Heart right ventricle (tissue), 16 donors: ENCODE measurements at regions not wholly inside any gene's neighbourhood (a gene's known extent, or its start where the extent isn't known, plus 50 kb on each side); places are given as distances from the start of the nearest gene placed in this dataset.

ENCODE experiments used
- ATAC-seq, 8 donors: fragments of 200-7000 bp; cut with Tn5 transposase; one replicate each; pipeline ENCODE4 v1.9.1; 2020; ENCODE audit warnings: mild to moderate bottlenecking in 8 of 8, moderate library complexity in 8 of 8, moderate number of reproducible peaks in 1 of 8
- DNase-seq, 2 donors: peaks; one replicate each; pipeline ENCODE4 v3.0.0-alpha.2; 2020
- H3K27ac ChIP-seq, 10 donors: fragments of 200-600 bp; sonication (generic) in 2 of 10; one replicate each; pipeline versions ENCODE4 v1.5.0 to v1.8.0; 2020 to 2022; ENCODE audit warnings: mild to moderate bottlenecking in 3 of 10
- H3K27me3 ChIP-seq, 7 donors: fragments of 200-600 bp; one replicate each; pipeline ENCODE4 v1.8.0; 2021 to 2022; ENCODE audit warnings: mild to moderate bottlenecking in 2 of 7
- H3K36me3 ChIP-seq, 9 donors: fragments of 200-600 bp; sonication (generic) in 1 of 9; one replicate each; pipeline versions ENCODE4 v1.5.0 to v1.8.0; 2020 to 2022; ENCODE audit warnings: mild to moderate bottlenecking in 2 of 9
- H3K4me1 ChIP-seq, 9 donors: fragments of 200-600 bp; sonication (generic) in 1 of 9; one replicate each; pipeline versions ENCODE4 v1.5.0 to v1.8.0; 2020 to 2022; ENCODE audit warnings: mild to moderate bottlenecking in 4 of 9
- H3K4me3 ChIP-seq, 10 donors: fragments of 200-600 bp; sonication (generic) in 2 of 10; one replicate each; pipeline versions ENCODE4 v1.5.0 to v1.8.0; 2020 to 2022; ENCODE audit warnings: mild to moderate bottlenecking in 7 of 10, moderate library complexity in 2 of 10
- H3K9me3 ChIP-seq, 11 donors: fragments of 200-600 bp in 10 of 11; sonication (generic) in 2 of 11; one replicate each; pipeline versions ENCODE4 v1.5.0 to v1.8.0; 2013 to 2022; ENCODE audit warnings: mild to moderate bottlenecking in 2 of 11, control low read depth in 1 of 11, moderate library complexity in 1 of 11
- WGBS, 2 donors: extraction: QIAGEN DNeasy Blood & Tissue Kit; methylation state at CpG; one replicate each; pipeline ENCODE4 v1.1.7; 2013; ENCODE audit warnings: inconsistent platforms in 1 of 2; 5-methylcytosine and 5-hydroxymethylcytosine counted together
- intact Hi-C, 10 donors: fragments of 100-400 bp; cut with DNase I; formaldehyde crosslinking; loops; one replicate each; pipeline versions ENCODE4 v1.11.1 to v1.14.2; 2022
- TF ChIP-seq, protein P1 (sequence below), 9 donors: fragments of 200-600 bp; sonication (generic) in 2 of 9; IDR thresholded peaks; one replicate each; pipeline versions ENCODE4 v1.5.0 to v1.8.0; 2021 to 2022; ENCODE audit warnings: antibody characterized with exemption in 9 of 9, mild to moderate bottlenecking in 5 of 9, moderate library complexity in 1 of 9
- donor health status: Arrhythmogenic right ventricular cardiomyopathy.
- donor health status: ischemic (EF 13 %, LVEDD 7.1; RV severe dilation, severe dysfunction).
- donor health status: healthy with polysubstance abuse.
- donor health status: DM: no; HTN: yes; CAD: no.
- donor health status: DM: no; HTN: no; CAD: no.
- donor health status: ischemic (EF 25% LVEDD 6.9; RV normal size, moderate dysfunction).
- donor health status: ischemic (EF 25% LVEDD 5.7; RV mildly dilated, moderate dysfunction).
- donor health status: healthy.
- donor health status: DM: yes; HTN: yes; CAD: no.
- donor health status: Ischemic cardiomyopathy.
- donor health status: ischemic (EF 35%, LVEDD 5.7; RV mildly dilated, moderate dysfunction).
- donor health status: nonischemic (EF 11% LVEDD 7.7; RV severe dilation, severe dysfunction).
- donor health status: DM: yes; HTN: yes; CAD: no.
- donor health status: PGD.
- donor health status: ischemic (EF 29% LVEDD 5.4; RV normal size, mild dysfunction).
- donor health status: nonischemic (EF 23%, LVEDD 6.1; RV moderate dilation, normal function).

DNA sequence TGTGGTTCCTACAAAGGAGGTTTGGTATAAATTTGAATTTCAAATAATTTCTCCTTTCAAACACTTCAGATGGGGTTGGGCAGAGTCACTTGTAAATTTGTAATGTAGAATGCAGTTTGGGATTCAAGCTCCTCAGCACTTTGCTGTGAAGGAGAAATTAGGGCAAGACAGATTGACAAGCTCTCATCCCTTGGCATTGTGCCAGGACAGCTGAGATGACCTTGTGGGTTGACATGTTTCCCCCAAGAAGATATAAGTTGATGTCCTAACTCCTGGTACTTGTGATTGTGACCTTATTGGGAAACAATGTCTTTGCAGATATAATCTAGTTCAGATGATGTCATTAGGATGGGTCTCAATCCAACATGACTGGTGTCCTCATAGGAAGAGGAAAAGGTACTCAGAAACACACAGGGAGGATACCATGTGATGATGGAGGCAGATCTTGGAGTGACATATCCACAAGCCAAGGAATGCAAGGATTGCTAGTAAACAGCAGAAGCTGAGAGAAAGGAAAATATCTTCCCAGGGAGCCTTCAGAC, 408.3 kb downstream of the MED10 start:
- no peak overlapping the region for H3K4me3 ChIP-seq
- H3K27ac ChIP-seq = no peak overlapping the region
- intact Hi-C loops = no loop called here
- H3K27me3 ChIP-seq = no peaks in the 10 kb centered on the region
- no peak for DNase-seq
- ATAC-seq = no peak
- TF ChIP-seq, protein P1, sequence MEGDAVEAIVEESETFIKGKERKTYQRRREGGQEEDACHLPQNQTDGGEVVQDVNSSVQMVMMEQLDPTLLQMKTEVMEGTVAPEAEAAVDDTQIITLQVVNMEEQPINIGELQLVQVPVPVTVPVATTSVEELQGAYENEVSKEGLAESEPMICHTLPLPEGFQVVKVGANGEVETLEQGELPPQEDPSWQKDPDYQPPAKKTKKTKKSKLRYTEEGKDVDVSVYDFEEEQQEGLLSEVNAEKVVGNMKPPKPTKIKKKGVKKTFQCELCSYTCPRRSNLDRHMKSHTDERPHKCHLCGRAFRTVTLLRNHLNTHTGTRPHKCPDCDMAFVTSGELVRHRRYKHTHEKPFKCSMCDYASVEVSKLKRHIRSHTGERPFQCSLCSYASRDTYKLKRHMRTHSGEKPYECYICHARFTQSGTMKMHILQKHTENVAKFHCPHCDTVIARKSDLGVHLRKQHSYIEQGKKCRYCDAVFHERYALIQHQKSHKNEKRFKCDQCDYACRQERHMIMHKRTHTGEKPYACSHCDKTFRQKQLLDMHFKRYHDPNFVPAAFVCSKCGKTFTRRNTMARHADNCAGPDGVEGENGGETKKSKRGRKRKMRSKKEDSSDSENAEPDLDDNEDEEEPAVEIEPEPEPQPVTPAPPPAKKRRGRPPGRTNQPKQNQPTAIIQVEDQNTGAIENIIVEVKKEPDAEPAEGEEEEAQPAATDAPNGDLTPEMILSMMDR (IDR thresholded peaks at IDR 0.05) = no peak
- no peaks in the 10 kb centered on the region for H3K36me3 ChIP-seq
- no peaks in the 10 kb centered on the region for H3K4me1 ChIP-seq
- H3K9me3 ChIP-seq = peaks cover 0 to 4% (median 0%) of the 10 kb centered on the region in 11 donors

GRCh38 chr5:5968981-5969380, 409.4 kb downstream of the MED10 start:
- WGBS, 2 donors = 78 to 83% methylated on average over 4 of the region's 4 CpGs
- TF ChIP-seq, protein P1 (IDR thresholded peaks at IDR 0.05) = no peak
- intact Hi-C loops = no loop called here
- peaks cover 0 to 14% (median 0%) of the 10 kb centered on the region in 11 donors for H3K9me3 ChIP-seq
- ATAC-seq = no peak
- no peak overlapping the region for H3K27ac ChIP-seq
- no peak overlapping the region for H3K4me3 ChIP-seq
- DNase-seq = no peak
- H3K36me3 ChIP-seq = no peaks in the 10 kb centered on the region
- H3K27me3 ChIP-seq = no peaks in the 10 kb centered on the region
- no peaks in the 10 kb centered on the region for H3K4me1 ChIP-seq

DNA sequence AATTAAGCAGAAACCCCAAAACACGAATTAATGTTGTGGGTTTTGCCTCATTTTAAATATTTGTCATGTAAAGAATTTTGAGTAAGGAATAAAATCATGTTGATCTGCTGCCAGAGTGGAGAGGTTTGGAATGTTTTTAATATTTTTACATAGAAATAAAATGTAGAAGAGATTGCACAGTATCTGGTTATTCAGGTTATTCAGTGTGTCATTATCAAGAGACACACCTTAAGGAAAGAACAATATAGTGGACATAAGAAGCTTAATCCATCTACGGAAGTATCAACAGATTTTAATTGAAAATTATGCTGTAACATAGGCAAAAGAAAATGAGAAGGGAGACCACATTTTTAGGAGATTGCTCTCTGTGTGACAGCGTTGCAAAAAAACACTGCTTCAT, 410.4 kb downstream of the MED10 start:
- Histone ChIP-seq H3K36me3 (no peaks in the 10 kb centered on the region), H3K4me1 (no peaks in the 10 kb centered on the region), H3K27me3 (no peaks in the 10 kb centered on the region), H3K4me3 (no peak overlapping the region), H3K27ac (no peak overlapping the region), H3K9me3 (peaks cover 0 to 14% (median 0%) of the 10 kb centered on the region in 11 donors)
- intact Hi-C loops = no loop called here
- DNase-seq = no peak
- WGBS, 2 donors = 65 to 71% methylated on average over 3 of the region's 3 CpGs
- ATAC-seq = no peak
- TF ChIP-seq, protein P1 (IDR thresholded peaks at IDR 0.05) = no peak

GRCh38 chr5:5967373-5967772, 411.0 kb downstream of the MED10 start:
- intact Hi-C loops = no loop called here
- H3K27me3 ChIP-seq = no peaks in the 10 kb centered on the region
- ATAC-seq = no peak

More at GRCh38 chr5:5967373-5967772, 411.0 kb downstream of the MED10 start:
- Histone ChIP-seq H3K36me3 (no peaks in the 10 kb centered on the region), H3K27ac (no peak overlapping the region), H3K4me3 (no peak overlapping the region), H3K4me1 (no peaks in the 10 kb centered on the region), H3K9me3 (peaks cover 0 to 14% (median 0%) of the 10 kb centered on the region in 11 donors)
- no peak for DNase-seq
- 88 to 90% methylated on average over 6 of the region's 6 CpGs for WGBS, 2 donors
- TF ChIP-seq, protein P1 (IDR thresholded peaks at IDR 0.05) = no peak
